DND-41 (cell line): ENCODE measurements at regions not wholly inside any gene's neighbourhood (a gene's known extent, or its start where the extent isn't known, plus 50 kb on each side); places are given as distances from the start of the nearest gene placed in this dataset.

Source experiments
- CTCF ChIP-seq: IDR thresholded peaks from 2 replicates; pipeline ENCODE4 v1.5.1; 2012; ENCODE audit warnings: borderline replicate concordance, low read length, moderate library complexity, mild to moderate bottlenecking; ENCODE audit not compliant: poor library complexity, severe bottlenecking; ENCODE audit errors: extremely low read depth
- EZH2 ChIP-seq: IDR thresholded peaks from 3 replicates; pipeline ENCODE4 v1.6.1; 2012; ENCODE audit warnings: borderline replicate concordance, low read depth, mild to moderate bottlenecking, moderate library complexity, low read length, inconsistent platforms; ENCODE audit not compliant: severe bottlenecking

GRCh38 chr1:58968360-58968952 lies 184.6 kb upstream of the JUN start:
- no peak for TF ChIP-seq CTCF
- no peak for TF ChIP-seq EZH2
